Fibroblast of gingiva (primary cell): ENCODE measurements at regions not wholly inside any gene's neighbourhood (a gene's known extent, or its start where the extent isn't known, plus 50 kb on each side); places are given as distances from the start of the nearest gene placed in this dataset.

Source experiments
- DNase-seq: peaks from one replicate; pipeline ENCODE4 v3.0.0-alpha.2; 2011; ENCODE audit warnings: low read depth

DNA sequence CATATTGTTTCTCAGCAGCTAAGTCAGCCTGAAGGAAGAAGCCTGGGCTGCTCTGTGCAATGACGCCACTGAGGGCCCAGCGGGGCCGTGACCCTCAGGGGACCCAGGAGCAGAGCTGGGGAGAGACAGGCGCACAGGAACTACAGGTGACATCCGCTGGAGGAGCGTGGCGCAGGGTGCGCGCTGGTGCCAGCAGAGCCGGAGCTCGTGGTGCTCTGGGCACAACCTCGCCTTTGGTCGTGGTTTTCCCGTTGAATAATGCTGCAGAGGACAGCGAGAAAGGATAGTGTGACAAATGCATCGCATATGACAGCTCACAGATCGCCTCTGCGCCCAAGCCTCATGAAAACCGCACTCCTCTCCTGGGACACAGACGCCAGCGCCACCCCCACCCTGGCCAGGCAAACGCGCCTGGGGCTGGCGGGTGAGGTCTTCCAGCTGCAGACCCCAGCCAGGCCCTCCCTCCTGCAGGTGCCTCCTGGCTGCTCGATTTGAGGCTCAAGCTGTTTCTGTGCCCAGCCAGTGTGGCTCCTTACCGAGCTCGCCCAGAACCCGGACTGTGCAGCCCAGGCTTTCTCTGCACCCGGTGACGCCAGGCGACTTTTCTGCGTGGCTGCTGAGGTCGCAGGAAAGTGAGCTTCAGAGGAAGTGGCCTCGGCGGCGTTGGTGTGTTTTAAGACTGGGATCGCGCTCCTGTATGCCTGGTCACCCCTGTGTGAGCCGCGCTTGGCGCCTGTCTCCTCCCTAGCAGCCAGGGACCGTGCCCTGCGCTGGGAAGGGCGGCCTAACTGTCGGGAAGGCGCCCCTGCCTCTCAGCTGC is 583.1 kb upstream of the HS6ST1 start:
- no peak for DNase-seq

DNA sequence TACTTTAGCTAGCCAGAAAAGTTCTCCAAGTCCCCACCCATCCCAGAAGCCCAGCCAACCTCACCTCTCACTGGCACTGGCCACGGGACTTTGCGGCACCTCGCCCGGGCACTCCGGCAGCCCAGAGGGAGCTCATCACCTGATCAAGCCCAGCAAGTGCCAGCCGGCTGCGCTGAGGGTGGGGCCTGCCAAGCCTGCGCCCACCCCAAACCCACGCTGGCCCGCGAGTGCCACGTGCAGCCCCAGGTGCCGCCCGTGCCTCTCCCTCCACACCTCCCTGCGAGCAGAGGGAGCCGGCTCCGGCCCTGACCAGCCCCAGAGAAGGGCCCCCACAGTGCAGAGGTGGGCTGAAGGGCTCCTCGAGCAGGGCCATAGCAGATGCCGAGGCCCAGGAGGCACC is 585.0 kb upstream of the HS6ST1 start:
- DNase-seq: no peak

DNA sequence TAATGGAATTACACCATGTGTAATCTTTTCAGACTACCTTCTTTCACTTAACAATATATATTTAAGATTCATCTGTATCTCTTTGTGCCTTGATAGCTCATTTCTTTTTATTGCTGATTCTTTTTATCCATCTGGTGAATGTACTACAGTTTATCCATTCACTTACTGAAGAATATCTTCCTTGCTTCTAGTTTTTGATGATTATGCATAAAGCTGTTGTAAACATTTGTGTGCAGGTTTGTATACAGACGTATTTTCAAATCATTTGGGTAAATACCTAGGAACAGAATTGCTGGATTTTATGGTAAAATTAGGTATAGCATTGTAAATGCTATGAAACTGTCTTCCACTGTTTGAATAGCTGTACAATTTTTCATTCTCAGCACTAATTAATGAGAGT is 592.6 kb upstream of the HS6ST1 start:
- no peak for DNase-seq

DNA sequence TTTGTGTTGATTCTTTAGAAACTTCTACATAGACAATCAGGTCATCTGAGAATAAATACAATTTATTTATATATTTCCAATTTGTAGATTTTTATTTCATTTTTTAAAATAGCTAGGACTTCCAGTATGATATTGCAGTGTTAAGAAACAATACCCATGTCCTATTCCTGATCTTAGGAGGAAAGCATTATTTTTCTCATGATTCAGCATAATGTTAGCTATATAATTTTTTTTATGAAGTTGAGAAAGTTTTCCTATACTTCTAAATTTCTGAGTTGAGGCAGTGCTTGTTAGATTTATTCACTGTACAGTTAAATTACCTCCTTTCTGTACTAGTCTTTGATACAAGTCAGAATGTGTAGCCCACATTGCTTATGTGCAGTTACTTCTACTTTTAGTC is 595.7 kb upstream of the HS6ST1 start:
- no peak for DNase-seq

DNA sequence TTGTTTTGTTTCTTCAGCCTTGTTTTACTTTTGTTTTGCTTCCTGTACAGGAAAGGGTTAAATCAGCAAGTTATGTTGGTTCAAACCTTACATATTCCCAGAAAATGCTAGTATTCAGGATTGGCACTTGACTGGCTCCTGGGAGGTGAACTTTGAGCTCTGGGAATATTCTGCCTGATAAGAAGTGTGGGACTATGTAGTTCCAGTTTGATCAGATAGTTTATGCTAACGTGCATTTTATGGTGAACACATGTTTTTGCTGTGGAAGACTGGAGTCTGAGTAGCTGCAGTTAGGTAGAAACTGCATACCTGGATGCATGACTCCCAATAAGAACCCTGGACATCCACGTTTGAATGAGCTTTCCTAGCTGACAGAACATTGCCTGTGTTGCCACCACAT is 603.1 kb upstream of the HS6ST1 start:
- no peak for DNase-seq

DNA sequence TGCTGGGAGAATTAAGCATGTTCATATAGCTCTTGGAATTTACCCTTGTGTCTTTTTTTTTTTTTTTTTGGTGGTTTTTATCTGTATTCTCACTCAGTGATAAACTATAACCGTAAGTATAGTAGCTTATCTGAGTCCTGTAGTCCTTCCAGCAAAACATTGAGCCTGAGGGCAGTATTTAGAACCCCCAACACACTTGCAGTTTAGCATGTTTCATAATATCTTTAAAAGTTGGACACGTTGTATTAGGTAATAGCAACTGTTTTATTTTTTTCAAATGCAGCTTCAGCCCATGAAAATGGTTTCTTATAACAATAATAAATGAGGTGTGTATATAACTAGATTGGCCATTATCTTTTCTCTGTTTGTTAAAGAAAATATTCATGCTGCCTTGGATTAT is 603.5 kb upstream of the HS6ST1 start:
- no peak for DNase-seq

DNA sequence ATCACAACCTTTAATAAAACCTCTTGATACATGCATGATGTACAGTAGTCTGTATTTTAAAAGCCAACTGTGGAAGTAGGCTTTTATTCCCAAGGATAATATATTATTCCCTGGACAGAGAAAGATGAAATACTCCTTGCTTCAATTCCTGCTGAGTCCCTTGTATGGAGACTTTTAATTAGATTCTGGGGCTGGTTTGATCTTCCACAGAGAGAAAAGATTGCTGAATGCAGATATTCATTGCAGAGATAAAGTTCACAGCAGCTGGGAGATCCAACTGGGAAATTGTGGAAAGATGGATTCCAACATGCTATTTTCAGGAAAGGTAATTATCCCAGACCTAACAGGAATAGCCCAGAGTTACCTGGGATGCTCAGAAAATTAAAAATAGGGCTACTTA is 607.0 kb upstream of the HS6ST1 start:
- no peak for DNase-seq

DNA sequence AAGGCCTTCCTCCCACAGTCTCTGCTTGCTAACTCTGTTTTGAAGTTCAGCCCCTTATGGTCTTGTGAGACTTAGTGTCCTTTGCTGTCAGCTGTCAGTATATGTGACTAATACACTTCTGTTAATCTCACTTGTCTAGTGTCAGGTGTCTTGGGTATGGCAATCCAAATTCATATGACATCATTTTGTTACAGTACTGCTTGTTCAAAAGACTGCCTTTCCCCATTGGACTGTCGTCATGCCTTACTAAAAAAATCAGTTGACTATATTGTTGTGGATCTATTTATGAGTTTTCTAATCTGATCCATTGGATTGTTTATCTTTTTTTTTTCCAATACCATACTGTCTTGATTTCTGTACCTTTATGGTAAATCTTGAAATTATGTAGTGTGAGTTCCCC is 611.4 kb upstream of the HS6ST1 start:
- no peak for DNase-seq

DNA sequence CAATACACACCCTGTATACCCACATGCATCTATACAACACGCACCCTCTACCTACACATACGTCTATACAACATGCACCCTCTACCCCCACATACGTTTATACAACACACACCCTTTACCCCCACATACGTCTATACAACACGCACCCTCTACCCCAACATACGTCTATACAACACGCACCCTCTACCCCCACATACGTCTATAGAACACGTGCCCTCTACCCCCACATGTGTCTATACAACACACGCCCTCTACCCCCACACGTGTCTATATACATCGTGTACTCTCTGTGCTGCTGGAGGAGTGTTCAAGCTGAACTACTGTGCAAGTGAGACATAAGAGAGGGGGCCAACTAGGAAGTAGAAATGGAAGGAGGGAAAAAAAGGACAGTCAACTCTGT is 621.7 kb upstream of the HS6ST1 start:
- DNase-seq: no peak

DNA sequence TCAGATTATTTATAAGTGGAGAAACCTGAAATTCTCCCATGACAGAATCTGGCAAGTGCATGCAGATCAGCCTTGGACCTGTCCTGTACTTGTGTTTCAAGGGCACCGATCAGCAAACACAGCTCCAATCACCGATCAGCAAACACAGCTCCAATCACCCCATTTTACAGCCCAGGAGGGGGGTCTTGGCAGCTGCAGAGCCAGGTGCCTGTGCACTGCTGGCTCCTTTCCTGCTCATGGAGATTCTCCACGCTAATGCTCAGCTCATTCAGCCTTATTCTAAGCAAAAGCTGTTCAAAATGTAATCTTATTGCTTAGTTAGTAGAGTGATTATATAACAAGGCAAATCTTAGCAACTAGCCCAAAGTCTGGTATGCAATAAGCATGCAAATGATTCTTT is 623.1 kb upstream of the HS6ST1 start:
- DNase-seq: no peak

DNA sequence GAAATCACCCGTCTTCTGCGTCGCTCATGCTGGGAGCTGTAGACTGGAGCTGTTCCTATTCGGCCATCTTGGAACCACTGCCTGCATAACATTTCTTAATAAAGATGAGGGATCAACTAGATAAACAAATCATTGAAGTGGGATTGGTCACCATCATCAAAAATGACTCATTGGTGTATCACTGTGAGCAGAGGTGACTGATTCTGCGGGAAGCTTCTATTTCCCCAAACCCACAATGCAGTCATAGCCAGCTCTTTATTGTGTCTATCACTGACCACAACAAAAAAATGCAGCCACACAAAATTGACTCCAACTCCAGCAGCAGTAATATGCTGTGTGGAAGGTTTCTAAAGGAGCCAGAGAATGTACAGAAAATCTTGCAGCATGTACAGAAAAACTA is 630.7 kb upstream of the HS6ST1 start:
- no peak for DNase-seq

DNA sequence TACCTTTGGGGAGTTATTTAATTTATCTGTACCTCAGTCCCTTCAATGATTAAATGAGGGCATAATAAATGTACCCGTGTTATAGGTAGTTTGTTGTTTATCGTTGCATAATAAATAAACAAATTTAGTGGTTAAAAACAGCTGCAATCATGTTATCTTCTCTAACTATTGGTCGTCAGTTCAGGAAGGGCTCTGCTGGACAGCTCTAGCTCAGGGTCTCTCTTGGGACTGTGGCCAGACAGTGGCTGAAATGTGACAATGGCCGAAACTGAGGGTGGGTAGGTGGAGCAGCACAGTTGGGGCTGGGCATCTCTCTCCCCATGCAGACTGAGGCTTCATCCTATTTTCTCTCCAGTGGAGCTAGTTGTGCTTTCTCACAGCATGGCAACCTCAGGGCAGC is 632.1 kb upstream of the HS6ST1 start:
- no peak for DNase-seq

DNA sequence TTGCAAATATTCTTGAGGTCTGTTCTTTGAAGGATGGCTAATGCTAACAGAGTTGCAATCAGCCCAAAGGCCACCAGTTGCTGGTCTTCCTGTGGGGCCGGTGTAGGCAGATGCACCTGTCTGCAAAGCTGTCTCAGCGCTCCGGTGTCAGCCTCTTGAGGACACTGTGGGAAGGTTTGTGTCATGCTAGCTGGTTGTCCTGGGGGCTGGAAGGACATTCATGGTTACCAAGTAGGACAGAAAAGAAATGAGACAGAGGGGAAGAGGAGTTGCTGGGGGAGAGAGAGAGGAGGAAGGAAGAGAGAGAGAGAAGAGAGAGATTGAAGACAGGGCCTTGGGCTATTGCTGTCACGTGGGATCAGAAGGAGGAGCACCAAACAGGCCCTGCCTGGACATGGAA is 639.6 kb upstream of the HS6ST1 start:
- DNase-seq: no peak

DNA sequence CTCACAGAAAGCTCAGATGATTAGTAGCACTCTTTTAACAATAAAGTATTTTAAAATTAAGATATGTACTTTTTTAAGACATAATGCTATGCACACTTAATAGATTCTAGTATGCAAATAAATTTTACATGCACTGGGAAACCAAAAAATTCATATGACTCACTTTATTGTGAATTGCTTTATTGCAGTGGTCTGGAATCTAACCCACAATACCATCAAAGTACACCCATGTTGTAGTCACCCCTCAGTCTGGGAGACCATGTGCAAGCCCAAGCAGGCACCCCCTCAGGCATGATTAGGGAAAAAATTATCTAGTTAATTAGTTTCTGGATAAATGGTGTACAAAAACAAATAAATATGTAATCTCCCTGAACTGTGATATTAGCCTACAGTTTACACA is 649.0 kb upstream of the HS6ST1 start:
- DNase-seq: no peak

DNA sequence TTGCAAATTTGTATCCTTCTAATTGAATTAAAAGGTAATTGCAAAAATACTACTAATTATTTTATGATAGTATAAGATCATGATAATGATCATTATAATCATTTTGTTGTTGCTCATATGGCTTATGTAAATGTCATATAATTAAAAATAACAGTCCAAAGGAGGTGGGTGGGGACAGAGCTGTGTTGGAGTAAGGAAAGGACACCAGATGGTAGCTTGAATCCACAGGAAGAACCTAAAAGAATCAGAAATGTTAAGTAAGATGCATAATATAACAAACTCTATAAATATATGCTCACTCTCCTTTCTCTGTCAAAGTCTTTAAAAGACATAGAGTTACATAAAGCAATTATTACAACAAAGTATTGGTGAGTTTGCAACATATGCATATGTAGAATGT is 650.7 kb upstream of the HS6ST1 start:
- DNase-seq: no peak

DNA sequence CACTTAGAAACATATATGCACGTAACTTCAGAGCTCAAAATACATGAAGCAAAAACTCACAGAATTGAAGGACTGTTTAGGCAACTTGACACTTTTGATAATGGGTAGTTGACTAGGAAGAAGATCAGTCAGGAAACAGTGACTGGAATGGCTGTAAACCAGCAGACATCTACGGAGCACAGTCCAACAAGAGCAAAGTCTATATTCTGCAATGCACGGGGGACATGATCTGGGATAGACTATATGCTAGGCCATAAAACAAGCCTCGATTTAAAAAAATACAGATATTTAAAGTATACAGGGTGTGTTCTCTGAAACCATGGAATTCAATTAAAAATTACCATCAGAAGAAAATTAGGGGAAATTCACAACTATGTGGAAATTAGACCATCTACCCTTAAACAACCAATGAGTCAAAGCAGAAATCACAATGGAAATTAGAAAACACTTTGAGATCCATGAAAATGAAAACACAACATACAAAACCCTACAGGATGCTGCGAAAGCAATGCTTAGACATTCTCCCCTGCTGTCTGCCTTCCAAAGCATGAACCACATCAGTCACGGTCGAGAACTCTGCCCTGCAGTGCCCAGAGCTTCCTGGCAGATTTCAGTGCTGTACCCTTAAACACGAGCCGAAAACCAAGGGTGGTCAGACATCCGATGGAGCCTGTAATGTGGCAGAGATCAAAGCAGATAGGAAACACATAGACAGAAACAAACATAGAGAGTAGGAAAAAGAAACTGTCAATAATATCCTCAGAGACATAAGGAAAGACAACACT is 651.9 kb upstream of the HS6ST1 start:
- no peak for DNase-seq

DNA sequence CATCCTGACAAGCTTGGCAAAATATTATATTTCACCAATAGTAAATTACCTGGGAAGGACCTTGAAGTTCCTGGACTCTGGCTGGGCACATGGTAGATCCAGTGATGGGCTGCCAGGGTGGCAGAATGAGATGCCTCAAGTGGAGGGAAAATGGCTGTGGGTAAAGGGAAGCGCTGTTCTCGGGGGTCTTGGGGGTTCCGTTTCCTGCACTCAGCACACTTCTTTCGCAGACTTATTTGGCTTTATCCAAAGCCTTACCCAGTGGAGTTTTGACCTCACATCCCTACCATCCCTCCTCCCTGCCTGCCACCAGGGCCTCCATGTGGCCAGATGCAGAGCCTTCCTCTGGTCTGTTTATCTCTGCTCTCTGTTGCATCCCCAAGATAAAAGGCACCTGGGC is 654.9 kb upstream of the HS6ST1 start:
- no peak for DNase-seq

DNA sequence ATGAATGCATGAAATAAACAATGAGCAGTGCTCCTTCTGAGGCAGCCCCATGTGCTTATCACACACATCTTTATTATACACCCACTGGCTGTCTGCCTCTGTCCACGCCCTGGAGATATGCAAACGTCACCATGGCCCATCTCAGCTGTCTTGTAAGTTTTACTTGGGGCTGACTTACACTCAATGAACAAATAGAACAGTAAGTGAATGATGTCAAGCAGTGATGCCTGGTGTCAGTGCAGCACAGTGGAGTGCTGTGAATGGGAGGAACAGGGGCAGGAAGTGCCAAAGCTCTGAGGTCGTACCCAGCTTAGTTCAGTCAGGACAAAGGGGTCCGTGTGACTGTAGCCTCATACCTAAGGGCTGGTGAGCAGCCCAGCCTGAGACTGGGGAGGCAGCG is 659.5 kb upstream of the HS6ST1 start:
- DNase-seq: no peak

DNA sequence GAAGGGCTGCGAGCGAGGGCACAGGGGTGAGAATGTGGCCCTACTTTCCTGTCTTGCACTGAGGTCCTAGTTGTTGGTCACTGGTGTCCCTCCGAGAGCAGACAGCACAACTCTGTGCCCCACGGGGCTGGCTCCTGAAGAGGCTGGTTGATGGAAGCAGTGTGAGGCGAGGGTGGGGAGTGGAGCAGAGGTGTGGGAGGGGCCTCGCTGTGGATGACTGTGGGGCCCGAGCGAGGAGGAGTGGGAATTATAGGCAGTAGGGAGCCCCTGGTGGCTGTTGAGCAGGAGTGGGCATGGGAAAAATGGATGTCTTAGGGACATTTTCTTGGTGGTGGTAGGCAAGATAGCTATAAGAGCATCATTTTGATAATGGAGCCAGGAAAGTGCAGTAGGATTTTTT is 660.5 kb upstream of the HS6ST1 start:
- no peak for DNase-seq

DNA sequence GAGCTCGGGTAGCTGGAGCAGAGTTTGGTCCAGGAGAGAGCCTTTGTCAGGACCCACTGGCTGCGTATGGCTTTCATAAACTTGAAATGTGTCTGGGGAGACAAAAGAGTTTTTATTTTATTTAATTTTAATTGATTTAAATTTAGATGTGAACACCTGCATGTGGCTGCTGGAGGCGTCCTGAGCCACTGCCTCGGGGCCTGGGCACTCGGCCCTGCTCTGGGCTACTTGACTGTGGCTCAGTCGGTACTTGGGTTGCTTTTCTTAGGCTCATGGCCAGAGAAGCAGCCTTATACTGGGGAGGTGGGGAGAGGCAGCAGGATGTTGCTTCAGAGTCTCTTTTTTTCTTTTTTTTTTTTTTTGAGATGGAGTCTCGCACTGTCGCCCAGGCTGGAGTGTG is 661.8 kb upstream of the HS6ST1 start:
- DNase-seq: no peak

DNA sequence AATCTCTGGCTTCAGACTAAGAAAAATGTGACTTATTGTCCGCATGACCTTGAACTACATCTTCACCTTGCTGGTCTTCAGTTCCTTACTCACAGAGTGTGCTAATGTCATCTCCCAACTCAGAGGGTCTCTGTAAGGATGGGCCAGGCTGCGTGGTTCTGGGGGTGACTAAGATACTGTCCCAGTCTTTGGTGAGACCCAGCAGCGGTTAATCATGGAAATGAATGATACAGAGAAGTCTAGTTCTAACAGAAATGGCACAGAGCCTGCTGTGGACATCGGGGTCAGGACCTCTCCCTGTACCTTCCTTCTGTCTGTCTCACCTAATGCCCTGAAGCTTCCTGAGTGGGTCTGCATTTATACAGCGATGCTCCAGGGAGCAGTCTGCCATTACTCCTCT is 662.7 kb upstream of the HS6ST1 start:
- DNase-seq: no peak

DNA sequence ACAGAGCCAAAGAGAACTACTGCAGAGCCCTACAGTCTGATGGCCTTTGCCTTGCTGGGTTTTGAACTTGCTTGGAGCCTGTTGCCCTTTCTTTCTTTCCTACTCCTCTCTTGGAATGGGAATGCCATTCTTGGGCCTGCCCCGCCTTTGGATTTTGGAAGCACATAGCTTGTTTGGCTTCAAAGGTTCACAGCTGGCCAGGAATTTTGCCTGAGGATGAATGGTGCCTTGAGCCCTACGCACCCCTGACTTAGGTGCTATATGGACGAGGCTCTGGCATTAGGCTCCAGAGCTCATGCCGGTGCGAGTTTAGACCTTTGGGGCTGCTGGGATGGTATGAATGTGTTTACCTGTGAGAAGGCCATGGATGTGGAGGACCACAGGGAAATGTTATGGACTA is 663.3 kb upstream of the HS6ST1 start:
- DNase-seq: no peak

DNA sequence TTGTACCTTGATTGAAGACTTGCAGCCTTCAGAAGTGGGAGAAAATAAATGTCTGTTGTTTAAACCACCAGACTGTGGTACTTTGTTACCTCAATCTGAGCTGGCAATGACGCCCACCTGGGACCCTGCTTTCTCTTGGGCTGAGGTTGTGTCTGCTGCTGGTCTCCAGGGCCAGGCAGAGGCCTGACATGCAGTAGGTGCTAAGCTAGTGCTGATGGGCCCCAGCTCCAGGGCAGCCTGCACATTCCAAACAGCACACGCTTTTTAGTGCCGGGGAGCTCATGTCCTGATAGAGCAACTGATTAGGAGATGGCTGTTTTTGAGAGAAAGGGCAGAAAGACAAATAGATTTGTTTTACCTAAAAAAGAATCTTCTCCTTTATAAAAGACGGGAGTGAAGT is 664.0 kb upstream of the HS6ST1 start:
- no peak for DNase-seq

DNA sequence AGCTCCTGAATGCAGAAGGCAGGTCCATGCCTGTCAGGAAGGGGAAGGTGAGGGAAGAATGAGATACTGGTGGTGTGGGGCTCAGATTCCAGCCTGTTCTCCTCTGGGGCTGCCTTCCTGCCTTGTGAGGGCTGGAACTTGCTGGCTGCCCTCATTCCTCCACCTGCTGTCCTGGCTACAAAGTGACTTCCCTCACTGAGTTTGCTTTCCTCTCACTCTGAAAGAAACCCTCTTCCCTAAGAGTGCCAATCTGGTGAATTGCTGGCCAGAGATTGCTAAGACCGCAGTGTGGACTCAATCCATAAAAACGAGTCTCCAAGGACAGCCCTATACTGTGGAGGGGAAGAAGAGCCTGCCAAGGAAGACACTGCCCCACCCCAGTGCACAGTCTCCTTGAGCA is 664.4 kb upstream of the HS6ST1 start:
- DNase-seq: no peak
